DND-41 (cell line): ENCODE measurements at regions not wholly inside any gene's neighbourhood (a gene's known extent, or its start where the extent isn't known, plus 50 kb on each side); places are given as distances from the start of the nearest gene placed in this dataset.

ENCODE experiments used
- ATAC-seq: fragments of 200-7000 bp; cut with Tn5 transposase; 3 replicates; pipeline ENCODE4 v1.9.1; 2021; ENCODE audit warnings: low read depth; ENCODE audit not compliant: insufficient read depth
- DNase-seq: peaks from one replicate; pipeline ENCODE4 v3.0.0-alpha.2; 2020
- H2AFZ ChIP-seq: 2 replicates; pipeline ENCODE4 v1.6.0; 2012; ENCODE audit warnings: low read depth, low read length
- H3K27ac ChIP-seq: 2 replicates; pipeline ENCODE4 v1.5.1; 2012; ENCODE audit warnings: low read length, inconsistent platforms
- H3K27me3 ChIP-seq: fragments of 200-600 bp; sonication (generic); 2 replicates; pipeline ENCODE4 v1.6.0; 2012; ENCODE audit warnings: low read length, mild to moderate bottlenecking, inconsistent platforms; ENCODE audit not compliant: insufficient read depth, poor library complexity
- H3K36me3 ChIP-seq: 2 replicates; pipeline ENCODE4 v1.5.1; 2012; ENCODE audit warnings: low read length, inconsistent platforms; ENCODE audit not compliant: insufficient read depth
- H3K4me1 ChIP-seq: 2 replicates; pipeline ENCODE4 v1.5.1; 2012; ENCODE audit warnings: mild to moderate bottlenecking, low read length; ENCODE audit not compliant: insufficient read depth
- H3K4me2 ChIP-seq: 2 replicates; pipeline ENCODE4 v1.6.0; 2012; ENCODE audit warnings: mild to moderate bottlenecking, moderate library complexity, low read length, inconsistent platforms; ENCODE audit not compliant: insufficient read depth
- H3K4me3 ChIP-seq, 2 experiments: fragments of 200-600 bp in 1 of 2; shearing (Covaris generic) in 1 of 2; 2 replicates each; pipeline ENCODE4 v1.5.1; 2012 to 2016; ENCODE audit warnings: inconsistent platforms in 2 of 2, low read length in 2 of 2, mild to moderate bottlenecking in 2 of 2, low read depth in 1 of 2, moderate library complexity in 1 of 2
- H3K79me2 ChIP-seq: 2 replicates; pipeline ENCODE4 v1.6.0; 2012; ENCODE audit warnings: low read length, inconsistent platforms; ENCODE audit not compliant: insufficient read depth
- H3K9ac ChIP-seq: 2 replicates; pipeline ENCODE4 v1.6.0; 2012; ENCODE audit warnings: low read depth, mild to moderate bottlenecking, inconsistent platforms, low read length, moderate library complexity
- H3K9me3 ChIP-seq: 2 replicates; pipeline ENCODE4 v1.5.1; 2012; ENCODE audit warnings: low read length, moderate library complexity, mild to moderate bottlenecking, inconsistent platforms; ENCODE audit not compliant: insufficient read depth, severe bottlenecking
- H4K20me1 ChIP-seq: 2 replicates; pipeline ENCODE4 v1.6.0; 2012; ENCODE audit warnings: low read length; ENCODE audit not compliant: insufficient read depth
- EZH2 ChIP-seq: IDR thresholded peaks from 3 replicates; pipeline ENCODE4 v1.6.1; 2012; ENCODE audit warnings: borderline replicate concordance, low read depth, mild to moderate bottlenecking, moderate library complexity, low read length, inconsistent platforms; ENCODE audit not compliant: severe bottlenecking
- TF ChIP-seq, protein P1 (sequence below): IDR thresholded peaks from 2 replicates; pipeline ENCODE4 v1.5.1; 2012; ENCODE audit warnings: borderline replicate concordance, low read length, moderate library complexity, mild to moderate bottlenecking; ENCODE audit not compliant: poor library complexity, severe bottlenecking; ENCODE audit errors: extremely low read depth

DNA sequence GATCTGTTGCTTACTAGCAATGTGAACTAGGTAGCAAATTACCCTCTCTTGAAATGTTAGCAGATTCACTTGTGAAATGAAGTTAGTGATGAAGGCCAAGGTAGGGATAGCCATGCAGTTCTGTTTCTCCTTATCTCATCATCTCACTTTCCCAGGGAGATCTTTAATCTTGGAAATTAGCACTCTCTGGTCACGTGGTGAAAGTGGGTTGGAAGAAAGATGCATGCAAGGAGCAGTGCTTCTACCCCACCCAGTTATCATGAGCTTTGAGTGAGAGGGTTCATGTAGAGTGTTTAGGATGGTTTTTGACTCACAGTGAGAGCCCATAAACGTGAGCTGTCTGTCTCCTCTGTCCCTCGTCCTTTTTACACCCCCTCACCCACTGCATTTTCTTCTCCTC lies 346.3 kb downstream of the QKI start:
- no peaks in the 10 kb centered on the region for H3K27me3 ChIP-seq
- TF ChIP-seq EZH2: no peak
- TF ChIP-seq, protein P1, sequence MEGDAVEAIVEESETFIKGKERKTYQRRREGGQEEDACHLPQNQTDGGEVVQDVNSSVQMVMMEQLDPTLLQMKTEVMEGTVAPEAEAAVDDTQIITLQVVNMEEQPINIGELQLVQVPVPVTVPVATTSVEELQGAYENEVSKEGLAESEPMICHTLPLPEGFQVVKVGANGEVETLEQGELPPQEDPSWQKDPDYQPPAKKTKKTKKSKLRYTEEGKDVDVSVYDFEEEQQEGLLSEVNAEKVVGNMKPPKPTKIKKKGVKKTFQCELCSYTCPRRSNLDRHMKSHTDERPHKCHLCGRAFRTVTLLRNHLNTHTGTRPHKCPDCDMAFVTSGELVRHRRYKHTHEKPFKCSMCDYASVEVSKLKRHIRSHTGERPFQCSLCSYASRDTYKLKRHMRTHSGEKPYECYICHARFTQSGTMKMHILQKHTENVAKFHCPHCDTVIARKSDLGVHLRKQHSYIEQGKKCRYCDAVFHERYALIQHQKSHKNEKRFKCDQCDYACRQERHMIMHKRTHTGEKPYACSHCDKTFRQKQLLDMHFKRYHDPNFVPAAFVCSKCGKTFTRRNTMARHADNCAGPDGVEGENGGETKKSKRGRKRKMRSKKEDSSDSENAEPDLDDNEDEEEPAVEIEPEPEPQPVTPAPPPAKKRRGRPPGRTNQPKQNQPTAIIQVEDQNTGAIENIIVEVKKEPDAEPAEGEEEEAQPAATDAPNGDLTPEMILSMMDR: no peak
- H3K27ac ChIP-seq: no peak overlapping the region
- no peak overlapping the region for H3K4me3 ChIP-seq
- H2AFZ ChIP-seq: no peak overlapping the region; the same call in 1 of the 2 replicates
- no peak for ATAC-seq
- H3K79me2 ChIP-seq: no peaks in the 10 kb centered on the region
- no peaks in the 10 kb centered on the region for H4K20me1 ChIP-seq
- no peaks in the 10 kb centered on the region for H3K9me3 ChIP-seq
- no peaks in the 10 kb centered on the region for H3K4me1 ChIP-seq
- no peak overlapping the region for H3K9ac ChIP-seq
- no peaks in the 10 kb centered on the region for H3K36me3 ChIP-seq
- DNase-seq: no peak
- no peak overlapping the region for H3K4me2 ChIP-seq

GRCh38 chr6:163759542-163759941 lies 345.0 kb downstream of the QKI start:
- Histone ChIP-seq H2AFZ (no peak overlapping the region), H3K4me2 (no peak overlapping the region), H3K9ac (no peak overlapping the region), H4K20me1 (no peaks in the 10 kb centered on the region), H3K79me2 (no peaks in the 10 kb centered on the region), H3K9me3 (no peaks in the 10 kb centered on the region), H3K27me3 (no peaks in the 10 kb centered on the region), H3K27ac (no peak overlapping the region), H3K4me1 (no peaks in the 10 kb centered on the region), H3K4me3 (no peak overlapping the region), H3K36me3 (no peaks in the 10 kb centered on the region)
- ATAC-seq (no peak), DNase-seq (no peak)
- TF ChIP-seq, protein P1: no peak
- no peak for TF ChIP-seq EZH2

GRCh38 chr6:163757520-163757919 lies 343.0 kb downstream of the QKI start:
- ATAC-seq: no peak
- no peak for DNase-seq
- Histone ChIP-seq H3K9ac (no peak overlapping the region), H3K36me3 (no peaks in the 10 kb centered on the region), H3K27me3 (no peaks in the 10 kb centered on the region), H3K4me2 (no peak overlapping the region), H3K9me3 (no peaks in the 10 kb centered on the region), H2AFZ (no peak overlapping the region), H3K4me3 (no peak overlapping the region), H3K79me2 (no peaks in the 10 kb centered on the region), H3K4me1 (no peaks in the 10 kb centered on the region), H3K27ac (no peak overlapping the region), H4K20me1 (no peaks in the 10 kb centered on the region)
- TF ChIP-seq, protein P1: no peak
- no peak for TF ChIP-seq EZH2

DNA sequence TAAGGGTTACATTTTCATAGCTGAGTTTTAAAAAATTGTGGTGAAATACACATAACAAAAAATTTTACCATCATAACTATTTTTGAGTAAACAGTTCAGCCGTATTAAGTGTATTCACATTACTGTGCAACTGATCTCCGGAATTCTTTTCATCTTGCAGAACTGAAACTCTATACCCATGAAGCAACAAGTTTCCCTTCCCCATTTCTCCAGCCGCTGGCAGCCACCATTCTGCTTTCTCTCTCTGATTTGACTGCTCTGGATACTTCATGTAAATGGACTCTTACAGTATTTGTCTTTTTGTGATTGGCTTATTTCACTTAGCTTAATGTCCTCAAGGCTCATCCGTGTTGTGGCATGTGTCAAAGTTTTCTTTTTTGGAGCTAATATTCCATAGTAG lies 341.6 kb downstream of the QKI start:
- no peaks in the 10 kb centered on the region for H4K20me1 ChIP-seq
- ATAC-seq (no peak), DNase-seq (no peak)
- H3K4me2 ChIP-seq: no peak overlapping the region
- peaks cover 2% of the 10 kb centered on the region for H3K9me3 ChIP-seq
- no peaks in the 10 kb centered on the region for H3K79me2 ChIP-seq
- H3K4me1 ChIP-seq: no peaks in the 10 kb centered on the region
- no peak overlapping the region for H3K4me3 ChIP-seq
- no peak overlapping the region for H3K9ac ChIP-seq
- TF ChIP-seq, protein P1: no peak
- TF ChIP-seq EZH2: no peak
- no peaks in the 10 kb centered on the region for H3K36me3 ChIP-seq
- no peak overlapping the region for H3K27ac ChIP-seq
- H3K27me3 ChIP-seq: no peaks in the 10 kb centered on the region
- no peak overlapping the region for H2AFZ ChIP-seq
